HFFc6 (cell line): ENCODE measurements at regions not wholly inside any gene's neighbourhood (a gene's known extent, or its start where the extent isn't known, plus 50 kb on each side); places are given as distances from the start of the nearest gene placed in this dataset.

Experiments
- DNase-seq: peaks from one replicate; pipeline ENCODE4 v3.0.0-alpha.2; 2018
- H3K27ac Mint-ChIP-seq: 2 replicates; pipeline ENCODE4 v1.8.0; 2020; ENCODE audit warnings: mild to moderate bottlenecking, mixed read lengths
- H3K27me3 Mint-ChIP-seq: 2 replicates; pipeline ENCODE4 v1.8.0; 2021; ENCODE audit warnings: mild to moderate bottlenecking, moderate library complexity, mixed read lengths; ENCODE audit not compliant: insufficient read depth
- H3K36me3 Mint-ChIP-seq: 2 replicates; pipeline ENCODE4 v1.8.0; 2021; ENCODE audit warnings: low read depth, mixed read lengths
- H3K4me1 Mint-ChIP-seq: 2 replicates; pipeline ENCODE4 v1.8.0; 2020; ENCODE audit warnings: low read depth, mixed read lengths
- H3K4me3 Mint-ChIP-seq: 2 replicates; pipeline ENCODE4 v1.8.0; 2020; ENCODE audit warnings: mild to moderate bottlenecking, moderate library complexity, mixed read lengths
- H3K9me3 Mint-ChIP-seq: 2 replicates; pipeline ENCODE4 v1.8.0; 2020; ENCODE audit warnings: mild to moderate bottlenecking, mixed read lengths
- CTCF ChIP-seq: fragments of 200-600 bp; sonication (generic); IDR thresholded peaks from 2 replicates; pipeline ENCODE4 v1.5.0; 2021; ENCODE audit warnings: antibody characterized with exemption, mild to moderate bottlenecking

- no peak overlapping the region for H3K4me3 Mint-ChIP-seq
- H3K9me3 Mint-ChIP-seq = no peaks in the 10 kb centered on the region
- H3K27me3 Mint-ChIP-seq = no peaks in the 10 kb centered on the region; the same call in 1 of the 2 replicates
- H3K36me3 Mint-ChIP-seq = peaks cover 21% of the 10 kb centered on the region
- peaks cover 22% of the 10 kb centered on the region for H3K4me1 Mint-ChIP-seq
- no peak for TF ChIP-seq CTCF
- no peak for DNase-seq
- no peak overlapping the region for H3K27ac Mint-ChIP-seq
Measured at GRCh38 chr22:42203609-42204008, 66.8 kb downstream of the TCF20 start.

GRCh38 chr22:42202669-42203068 lies 67.8 kb downstream of the TCF20 start:
- no peak for DNase-seq
- H3K9me3 Mint-ChIP-seq = no peaks in the 10 kb centered on the region
- no peak for TF ChIP-seq CTCF
- H3K4me3 Mint-ChIP-seq = no peak overlapping the region
- no peak overlapping the region for H3K27ac Mint-ChIP-seq
- peaks cover 21% of the 10 kb centered on the region for H3K36me3 Mint-ChIP-seq
- H3K4me1 Mint-ChIP-seq = peaks cover 22% of the 10 kb centered on the region
- H3K27me3 Mint-ChIP-seq = no peaks in the 10 kb centered on the region; the same call in 1 of the 2 replicates

GRCh38 chr22:42202048-42202447 lies 68.4 kb downstream of the TCF20 start:
- no peak for DNase-seq
- H3K4me1 Mint-ChIP-seq = peaks cover 22% of the 10 kb centered on the region
- H3K27ac Mint-ChIP-seq = no peak overlapping the region
- no peaks in the 10 kb centered on the region for H3K9me3 Mint-ChIP-seq
- no peaks in the 10 kb centered on the region; the same call in 1 of the 2 replicates for H3K27me3 Mint-ChIP-seq
- no peak for TF ChIP-seq CTCF
- no peak overlapping the region for H3K4me3 Mint-ChIP-seq
- H3K36me3 Mint-ChIP-seq = peaks cover 21% of the 10 kb centered on the region

GRCh38 chr22:42199025-42199424 lies 68.4 kb upstream of the CYP2D6 start:
- Mint-ChIP-seq H3K36me3 (peaks cover 21% of the 10 kb centered on the region), H3K4me3 (no peak overlapping the region), H3K27ac (no peak overlapping the region), H3K27me3 (no peaks in the 10 kb centered on the region; the same call in 1 of the 2 replicates), H3K4me1 (peaks cover 22% of the 10 kb centered on the region), H3K9me3 (no peaks in the 10 kb centered on the region)
- no peak for DNase-seq
- no peak for TF ChIP-seq CTCF

- no peak overlapping the region for H3K27ac Mint-ChIP-seq
Measured at GRCh38 chr22:42198226-42198625, 67.6 kb upstream of the CYP2D6 start.

More at GRCh38 chr22:42198226-42198625, 67.6 kb upstream of the CYP2D6 start:
- DNase-seq = no peak
- Mint-ChIP-seq H3K9me3 (no peaks in the 10 kb centered on the region), H3K27me3 (no peaks in the 10 kb centered on the region; the same call in 1 of the 2 replicates), H3K36me3 (peaks cover 18% of the 10 kb centered on the region), H3K4me3 (no peak overlapping the region), H3K4me1 (peaks cover 19% of the 10 kb centered on the region)
- no peak for TF ChIP-seq CTCF
